Activated CD4-positive, alpha-beta T cell treated with anti-CD3 and anti-CD28 coated beads, Interleukin-2, amount 10 ng/mL, durations not matched to agents 24 days and 14 days (primary cell): ENCODE measurements at regions not wholly inside any gene's neighbourhood (a gene's known extent, or its start where the extent isn't known, plus 50 kb on each side); places are given as distances from the start of the nearest gene placed in this dataset.

Source experiments
- DNase-seq: peaks from one replicate; pipeline ENCODE4 v3.0.0; 2022
- H3K27ac Mint-ChIP-seq: one replicate; pipeline ENCODE4 v1.8.0; 2022; ENCODE audit warnings: mild to moderate bottlenecking, mixed read lengths
- H3K27me3 Mint-ChIP-seq: one replicate; pipeline ENCODE4 v1.8.0; 2022; ENCODE audit warnings: mixed read lengths
- H3K36me3 Mint-ChIP-seq: one replicate; pipeline ENCODE4 v1.8.0; 2022; ENCODE audit warnings: low read depth, mild to moderate bottlenecking, mixed read lengths
- H3K4me1 Mint-ChIP-seq: one replicate; pipeline ENCODE4 v1.8.0; 2021; ENCODE audit warnings: mixed read lengths
- H3K4me3 Mint-ChIP-seq: one replicate; pipeline ENCODE4 v1.8.0; 2022; ENCODE audit warnings: mild to moderate bottlenecking, moderate library complexity, mixed read lengths
- H3K9me3 Mint-ChIP-seq: one replicate; pipeline ENCODE4 v1.8.0; 2021; ENCODE audit warnings: mixed read lengths
- intact Hi-C: fragments of 100-400 bp; cut with micrococcal nuclease; formaldehyde crosslinking; loops from one replicate; pipeline ENCODE4 v1.15.1; 2023

- H3K4me3 Mint-ChIP-seq, result no peak overlapping the region
- no peak overlapping the region for H3K27ac Mint-ChIP-seq
- intact Hi-C loops, result no loop called here
- H3K36me3 Mint-ChIP-seq, result no peaks in the 10 kb centered on the region
- DNase-seq, result no peak
- peaks cover 4% of the 10 kb centered on the region for H3K27me3 Mint-ChIP-seq
- H3K9me3 Mint-ChIP-seq, result no peaks in the 10 kb centered on the region
- no peaks in the 10 kb centered on the region for H3K4me1 Mint-ChIP-seq
These were observed 120.0 kb upstream of the THSD7B start for GRCh38 chr2:136645236-136645828.

DNA sequence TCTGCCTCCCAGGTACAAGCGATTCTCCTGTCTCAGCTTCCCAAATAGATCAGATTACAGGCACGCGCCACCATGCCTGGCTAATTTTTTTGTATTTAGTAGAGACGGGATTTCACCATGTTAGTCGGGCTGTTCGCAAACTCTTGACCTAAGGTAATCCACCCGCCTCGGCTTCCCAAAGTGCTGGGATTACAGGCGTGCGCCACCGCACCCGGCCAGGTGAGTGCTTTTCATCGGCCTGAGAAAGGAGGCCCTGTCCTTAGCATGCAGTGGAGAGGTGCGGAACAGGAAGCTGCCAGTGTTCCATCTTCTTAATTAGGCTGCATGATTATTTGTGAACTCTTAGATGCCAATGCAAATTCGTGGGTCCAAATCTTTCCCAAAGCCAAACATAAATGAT is 125.7 kb upstream of the THSD7B start:
- intact Hi-C loops, result no loop called here
- Mint-ChIP-seq H3K27me3 (no peaks in the 10 kb centered on the region), H3K9me3 (no peaks in the 10 kb centered on the region), H3K36me3 (no peaks in the 10 kb centered on the region), H3K4me1 (no peaks in the 10 kb centered on the region), H3K27ac (no peak overlapping the region), H3K4me3 (no peak overlapping the region)
- DNase-seq, result no peak

DNA sequence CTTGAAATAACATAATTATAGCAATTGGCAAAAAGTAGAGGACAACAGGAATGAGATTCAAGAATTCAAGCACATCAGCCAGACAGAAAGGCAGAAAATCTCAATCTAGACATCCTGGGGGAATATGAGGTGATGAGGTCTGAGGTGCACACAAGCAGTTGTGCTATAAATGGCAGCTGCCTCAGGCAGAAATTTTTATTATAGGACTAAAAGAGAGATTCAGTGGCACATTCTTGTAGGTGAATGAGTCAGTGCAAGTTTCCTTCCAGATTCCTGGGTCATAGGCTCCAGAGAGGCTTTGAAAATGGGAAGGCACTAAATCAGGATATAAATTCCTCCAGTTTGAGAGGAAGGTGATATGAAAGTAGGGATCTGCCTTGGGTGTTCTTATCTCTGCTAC is 127.2 kb upstream of the THSD7B start:
- Mint-ChIP-seq H3K27me3 (no peaks in the 10 kb centered on the region), H3K9me3 (no peaks in the 10 kb centered on the region), H3K4me1 (no peaks in the 10 kb centered on the region), H3K36me3 (no peaks in the 10 kb centered on the region), H3K27ac (no peak overlapping the region), H3K4me3 (no peak overlapping the region)
- DNase-seq, result no peak
- intact Hi-C loops, result no loop called here

DNA sequence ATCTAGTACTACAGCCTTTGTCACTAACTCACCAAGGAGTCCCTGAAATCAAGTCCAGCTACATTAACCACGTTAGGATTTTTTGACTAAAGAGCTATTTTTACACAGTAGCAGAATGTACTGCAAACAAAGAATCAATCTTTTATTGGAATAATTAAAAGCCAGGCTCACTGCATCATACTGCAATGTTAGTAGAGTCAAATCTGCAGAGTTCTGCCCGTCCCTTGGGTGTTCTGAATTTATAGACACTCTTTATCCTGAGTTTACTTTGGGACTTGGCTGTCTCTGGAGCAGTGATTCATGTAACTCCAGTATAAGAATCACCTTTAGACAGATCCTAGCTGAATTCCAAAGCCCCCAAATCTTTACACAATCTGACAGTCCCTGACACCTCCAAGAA is 127.9 kb upstream of the THSD7B start:
- Mint-ChIP-seq H3K27me3 (no peaks in the 10 kb centered on the region), H3K4me1 (no peaks in the 10 kb centered on the region), H3K36me3 (no peaks in the 10 kb centered on the region), H3K9me3 (no peaks in the 10 kb centered on the region), H3K4me3 (no peak overlapping the region), H3K27ac (no peak overlapping the region)
- no peak for DNase-seq
- intact Hi-C loops, result no loop called here

DNA sequence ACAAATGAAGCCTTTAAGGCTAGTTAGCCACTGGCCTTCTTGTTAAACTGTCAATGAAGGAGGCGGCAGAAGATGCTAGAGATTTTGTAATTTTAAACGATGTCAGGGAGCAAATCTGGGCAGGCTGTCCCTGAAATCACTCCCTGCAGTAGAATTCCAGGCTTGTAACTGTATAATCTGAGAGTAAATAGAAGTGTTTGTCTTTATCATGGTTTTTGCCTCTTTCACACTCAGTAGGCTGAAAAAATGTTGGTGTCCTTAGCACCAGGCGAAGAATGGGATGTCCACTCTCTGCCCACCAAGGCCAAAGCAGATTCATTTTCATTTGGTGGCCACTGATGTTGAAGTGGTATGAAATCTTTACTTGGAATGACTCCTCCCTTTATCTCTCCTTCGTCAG is 136.9 kb upstream of the THSD7B start:
- H3K27ac Mint-ChIP-seq, result no peak overlapping the region
- no peaks in the 10 kb centered on the region for H3K9me3 Mint-ChIP-seq
- no peaks in the 10 kb centered on the region for H3K27me3 Mint-ChIP-seq
- H3K4me3 Mint-ChIP-seq, result no peak overlapping the region
- no peaks in the 10 kb centered on the region for H3K36me3 Mint-ChIP-seq
- no peak for DNase-seq
- no peaks in the 10 kb centered on the region for H3K4me1 Mint-ChIP-seq
- intact Hi-C loops, result no loop called here

DNA sequence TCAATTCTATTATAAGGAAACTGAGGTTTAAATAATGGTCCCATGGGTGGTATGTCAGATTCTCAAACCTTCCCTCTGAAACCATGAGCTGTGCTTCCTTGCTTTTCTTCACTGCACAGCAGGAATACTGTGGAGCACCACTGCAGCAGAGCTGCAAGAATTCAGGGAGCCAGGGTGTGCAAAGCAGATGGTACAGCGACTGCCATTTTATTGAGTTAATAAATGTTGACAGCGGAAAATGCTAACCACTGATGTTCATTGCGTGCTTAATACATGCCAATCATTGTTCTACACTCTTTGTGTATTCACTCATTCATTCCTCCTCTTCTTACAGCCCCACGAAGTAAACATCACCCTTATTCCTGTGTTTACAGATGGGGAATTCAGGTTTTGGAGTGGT is 152.2 kb upstream of the THSD7B start:
- Mint-ChIP-seq H3K27ac (no peak overlapping the region), H3K9me3 (no peaks in the 10 kb centered on the region), H3K4me1 (no peaks in the 10 kb centered on the region), H3K27me3 (no peaks in the 10 kb centered on the region), H3K4me3 (no peak overlapping the region), H3K36me3 (no peaks in the 10 kb centered on the region)
- intact Hi-C loops, result no loop called here
- no peak for DNase-seq

DNA sequence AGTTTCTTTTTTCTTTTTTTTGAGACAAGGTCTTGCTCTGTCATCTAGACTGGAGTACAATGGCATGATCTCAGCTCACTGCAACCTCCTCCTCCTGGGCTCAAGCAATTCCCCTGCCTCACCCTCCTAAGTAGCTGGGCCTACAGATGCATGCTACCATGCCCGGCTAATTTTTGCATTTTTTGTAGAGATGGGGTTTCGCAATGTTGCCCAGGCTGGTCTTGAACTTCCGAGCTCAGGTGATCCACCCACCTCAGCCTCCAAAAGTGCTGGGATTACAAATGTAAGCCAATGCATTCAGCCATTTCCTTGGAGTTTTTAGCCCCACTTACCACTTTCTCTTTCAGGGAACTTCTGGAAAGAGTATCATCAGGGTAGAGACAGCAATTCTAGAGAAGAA is 153.3 kb upstream of the THSD7B start:
- Mint-ChIP-seq H3K4me1 (no peaks in the 10 kb centered on the region), H3K36me3 (no peaks in the 10 kb centered on the region), H3K27me3 (no peaks in the 10 kb centered on the region), H3K27ac (no peak overlapping the region), H3K9me3 (no peaks in the 10 kb centered on the region), H3K4me3 (no peak overlapping the region)
- intact Hi-C loops, result no loop called here
- DNase-seq, result no peak

- no peaks in the 10 kb centered on the region for H3K9me3 Mint-ChIP-seq
- H3K4me1 Mint-ChIP-seq, result no peaks in the 10 kb centered on the region
- DNase-seq, result no peak
- no peak overlapping the region for H3K27ac Mint-ChIP-seq
- H3K36me3 Mint-ChIP-seq, result no peaks in the 10 kb centered on the region
- intact Hi-C loops, result no loop called here
- H3K27me3 Mint-ChIP-seq, result no peaks in the 10 kb centered on the region
- no peak overlapping the region for H3K4me3 Mint-ChIP-seq
These were observed 153.9 kb upstream of the THSD7B start for GRCh38 chr2:136611451-136611850.

- H3K27ac Mint-ChIP-seq, result no peak overlapping the region
- intact Hi-C loops, result no loop called here
- H3K36me3 Mint-ChIP-seq, result no peaks in the 10 kb centered on the region
- no peaks in the 10 kb centered on the region for H3K27me3 Mint-ChIP-seq
- peak; percentile 80 for DNase-seq
- H3K9me3 Mint-ChIP-seq, result no peaks in the 10 kb centered on the region
- H3K4me3 Mint-ChIP-seq, result no peak overlapping the region
- no peaks in the 10 kb centered on the region for H3K4me1 Mint-ChIP-seq
These were observed 182.6 kb upstream of the THSD7B start for GRCh38 chr2:136582628-136583205.

- Mint-ChIP-seq H3K4me3 (no peak overlapping the region), H3K27ac (no peak overlapping the region), H3K27me3 (no peaks in the 10 kb centered on the region), H3K9me3 (no peaks in the 10 kb centered on the region), H3K4me1 (no peaks in the 10 kb centered on the region), H3K36me3 (no peaks in the 10 kb centered on the region)
- DNase-seq, result no peak
- intact Hi-C loops, result no loop called here
These were observed 193.0 kb upstream of the THSD7B start for GRCh38 chr2:136572335-136572734.

GRCh38 chr2:136557203-136557602 is 208.1 kb upstream of the THSD7B start:
- H3K36me3 Mint-ChIP-seq, result no peaks in the 10 kb centered on the region
- no peak for DNase-seq
- intact Hi-C loops, result no loop called here
- peaks cover 2% of the 10 kb centered on the region for H3K27me3 Mint-ChIP-seq
- no peak overlapping the region for H3K27ac Mint-ChIP-seq
- H3K9me3 Mint-ChIP-seq, result no peaks in the 10 kb centered on the region
- H3K4me3 Mint-ChIP-seq, result no peak overlapping the region
- H3K4me1 Mint-ChIP-seq, result no peaks in the 10 kb centered on the region

- intact Hi-C loops, result no loop called here
- H3K4me1 Mint-ChIP-seq, result no peaks in the 10 kb centered on the region
- H3K27me3 Mint-ChIP-seq, result peaks cover 2% of the 10 kb centered on the region
- H3K27ac Mint-ChIP-seq, result no peak overlapping the region
- H3K36me3 Mint-ChIP-seq, result no peaks in the 10 kb centered on the region
- no peaks in the 10 kb centered on the region for H3K9me3 Mint-ChIP-seq
- DNase-seq, result no peak
- no peak overlapping the region for H3K4me3 Mint-ChIP-seq
These were observed 215.2 kb upstream of the THSD7B start for GRCh38 chr2:136550181-136550580.

GRCh38 chr2:136539355-136539754 is 226.0 kb upstream of the THSD7B start:
- no peak for DNase-seq
- no peaks in the 10 kb centered on the region for H3K9me3 Mint-ChIP-seq
- H3K4me3 Mint-ChIP-seq, result no peak overlapping the region
- no peaks in the 10 kb centered on the region for H3K27me3 Mint-ChIP-seq
- H3K36me3 Mint-ChIP-seq, result no peaks in the 10 kb centered on the region
- H3K4me1 Mint-ChIP-seq, result no peaks in the 10 kb centered on the region
- intact Hi-C loops, result no loop called here
- no peak overlapping the region for H3K27ac Mint-ChIP-seq

GRCh38 chr2:136538489-136538888 is 226.9 kb upstream of the THSD7B start:
- no peak overlapping the region for H3K27ac Mint-ChIP-seq
- no peak for DNase-seq
- H3K4me3 Mint-ChIP-seq, result no peak overlapping the region
- H3K4me1 Mint-ChIP-seq, result no peaks in the 10 kb centered on the region
- H3K36me3 Mint-ChIP-seq, result no peaks in the 10 kb centered on the region
- no peaks in the 10 kb centered on the region for H3K9me3 Mint-ChIP-seq
- intact Hi-C loops, result no loop called here
- H3K27me3 Mint-ChIP-seq, result no peaks in the 10 kb centered on the region

DNA sequence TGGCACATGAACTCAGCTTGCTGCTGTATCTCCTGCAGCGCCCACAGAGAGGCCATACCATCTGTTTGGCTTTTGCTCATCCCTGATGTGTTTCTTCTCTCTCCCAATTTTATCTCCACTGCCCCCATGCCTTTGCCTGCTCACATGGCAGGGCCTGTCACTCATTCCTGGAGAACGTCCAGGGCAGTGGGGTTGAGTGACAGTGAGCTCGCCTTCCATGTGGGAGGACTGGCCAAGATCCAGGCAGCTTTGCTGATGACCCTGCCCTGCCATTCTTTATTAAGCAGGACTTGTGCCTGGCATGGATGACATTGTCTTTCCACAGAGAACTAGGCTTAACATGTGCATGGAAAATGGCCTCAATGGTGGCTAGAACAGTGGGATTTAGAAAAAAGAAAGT is 230.5 kb upstream of the THSD7B start:
- H3K4me1 Mint-ChIP-seq, result no peaks in the 10 kb centered on the region
- intact Hi-C loops, result no loop called here
- no peaks in the 10 kb centered on the region for H3K36me3 Mint-ChIP-seq
- H3K4me3 Mint-ChIP-seq, result no peak overlapping the region
- H3K27me3 Mint-ChIP-seq, result no peaks in the 10 kb centered on the region
- DNase-seq, result no peak
- H3K27ac Mint-ChIP-seq, result no peak overlapping the region
- H3K9me3 Mint-ChIP-seq, result no peaks in the 10 kb centered on the region
